ENCODE measurements at regions not wholly inside any gene's neighbourhood (a gene's known extent, or its start where the extent isn't known, plus 50 kb on each side); places are given as distances from the start of the nearest gene placed in this dataset.

GRCh38 chr3:177528306-177529070, 331.2 kb upstream of the TBL1XR1 start:
- BruUV-seq (replicated peaks): no TSS peak
- TF ChIP-seq, protein P1, sequence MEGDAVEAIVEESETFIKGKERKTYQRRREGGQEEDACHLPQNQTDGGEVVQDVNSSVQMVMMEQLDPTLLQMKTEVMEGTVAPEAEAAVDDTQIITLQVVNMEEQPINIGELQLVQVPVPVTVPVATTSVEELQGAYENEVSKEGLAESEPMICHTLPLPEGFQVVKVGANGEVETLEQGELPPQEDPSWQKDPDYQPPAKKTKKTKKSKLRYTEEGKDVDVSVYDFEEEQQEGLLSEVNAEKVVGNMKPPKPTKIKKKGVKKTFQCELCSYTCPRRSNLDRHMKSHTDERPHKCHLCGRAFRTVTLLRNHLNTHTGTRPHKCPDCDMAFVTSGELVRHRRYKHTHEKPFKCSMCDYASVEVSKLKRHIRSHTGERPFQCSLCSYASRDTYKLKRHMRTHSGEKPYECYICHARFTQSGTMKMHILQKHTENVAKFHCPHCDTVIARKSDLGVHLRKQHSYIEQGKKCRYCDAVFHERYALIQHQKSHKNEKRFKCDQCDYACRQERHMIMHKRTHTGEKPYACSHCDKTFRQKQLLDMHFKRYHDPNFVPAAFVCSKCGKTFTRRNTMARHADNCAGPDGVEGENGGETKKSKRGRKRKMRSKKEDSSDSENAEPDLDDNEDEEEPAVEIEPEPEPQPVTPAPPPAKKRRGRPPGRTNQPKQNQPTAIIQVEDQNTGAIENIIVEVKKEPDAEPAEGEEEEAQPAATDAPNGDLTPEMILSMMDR (conservative IDR thresholded peaks at IDR 0.05; ENCODE audit: low read depth, low read length): no peak
- no peak for TF ChIP-seq EZH2 (IDR thresholded peaks at IDR 0.05; ENCODE audit: borderline replicate concordance, low read depth, low read length, poor library complexity, severe bottlenecking)
- ChIA-PET CTCF (no interaction called here), POLR2A (ENCODE audit: low non-redundant PET) (no interaction called here)
- H3K27me3 ChIP-seq (replicated peaks; ENCODE audit: insufficient read depth, low read depth, low read length, poor library complexity): no peaks in the 10 kb centered on the region
- no peak overlapping the region for H3K4me3 ChIP-seq (ENCODE audit: low read depth, low read length, poor library complexity, severe bottlenecking)
- peaks cover 4% of the 10 kb centered on the region for H3K4me1 ChIP-seq (ENCODE audit: insufficient read depth, low read length, poor library complexity, severe bottlenecking)
- no peaks in the 10 kb centered on the region for H3K9me3 ChIP-seq (ENCODE audit: low read depth, low read length, poor library complexity, severe bottlenecking)
- H3K27ac ChIP-seq (ENCODE audit: low read depth, low read length, poor library complexity, severe bottlenecking): no peak overlapping the region
- intact Hi-C loops (cut with micrococcal nuclease; ENCODE audit: unreplicated experiment): no loop called here
- no peaks in the 10 kb centered on the region for H3K36me3 ChIP-seq (ENCODE audit: insufficient read depth, low read length, poor library complexity, severe bottlenecking)
- no peak for DNase-seq (ENCODE audit: low spot score)

DNA sequence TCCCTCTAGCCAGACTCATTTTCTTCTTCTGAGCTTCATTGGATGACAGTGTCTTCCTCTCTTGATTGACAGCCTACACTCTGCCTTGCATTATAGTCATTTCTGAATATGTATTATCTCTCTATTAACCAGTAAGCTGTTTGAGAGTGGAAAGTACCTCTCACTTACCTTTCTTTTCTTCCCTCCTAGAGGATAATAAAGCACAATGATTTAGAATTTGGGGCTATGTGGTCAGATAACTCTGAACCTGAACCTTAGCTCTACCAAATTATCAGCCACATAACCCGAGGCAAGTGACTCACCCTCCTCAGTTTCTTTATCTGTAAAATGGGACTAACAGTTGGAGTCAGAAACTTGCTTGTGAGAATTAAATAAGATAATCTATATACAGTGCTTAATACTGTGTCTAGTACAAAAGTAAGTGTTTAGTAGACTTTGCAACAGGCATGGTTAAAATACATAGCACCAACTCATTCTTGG, 331.8 kb upstream of the TBL1XR1 start:
- peaks cover 4% of the 10 kb centered on the region for H3K4me1 ChIP-seq (ENCODE audit: insufficient read depth, low read length, poor library complexity, severe bottlenecking)
- H3K27me3 ChIP-seq (replicated peaks; ENCODE audit: insufficient read depth, low read depth, low read length, poor library complexity): no peaks in the 10 kb centered on the region
- ChIA-PET CTCF (no interaction called here), POLR2A (ENCODE audit: low non-redundant PET) (no interaction called here)
- no peak overlapping the region for H3K27ac ChIP-seq (ENCODE audit: low read depth, low read length, poor library complexity, severe bottlenecking)
- H3K9me3 ChIP-seq (ENCODE audit: low read depth, low read length, poor library complexity, severe bottlenecking): no peaks in the 10 kb centered on the region
- no peak for DNase-seq (ENCODE audit: low spot score)
- no TSS peak for BruUV-seq (replicated peaks)
- no peak for TF ChIP-seq EZH2 (IDR thresholded peaks at IDR 0.05; ENCODE audit: borderline replicate concordance, low read depth, low read length, poor library complexity, severe bottlenecking)
- TF ChIP-seq, protein P1 (conservative IDR thresholded peaks at IDR 0.05; ENCODE audit: low read depth, low read length): no peak
- intact Hi-C loops (cut with micrococcal nuclease; ENCODE audit: unreplicated experiment): no loop called here
- no peak overlapping the region for H3K4me3 ChIP-seq (ENCODE audit: low read depth, low read length, poor library complexity, severe bottlenecking)
- no peaks in the 10 kb centered on the region for H3K36me3 ChIP-seq (ENCODE audit: insufficient read depth, low read length, poor library complexity, severe bottlenecking)

GRCh38 chr3:177529716-177530335, 332.5 kb upstream of the TBL1XR1 start:
- no TSS peak for BruUV-seq (replicated peaks)
- H3K27me3 ChIP-seq (replicated peaks; ENCODE audit: insufficient read depth, low read depth, low read length, poor library complexity): no peaks in the 10 kb centered on the region
- ChIA-PET CTCF (no interaction called here), POLR2A (ENCODE audit: low non-redundant PET) (no interaction called here)
- no peaks in the 10 kb centered on the region for H3K9me3 ChIP-seq (ENCODE audit: low read depth, low read length, poor library complexity, severe bottlenecking)
- H3K4me1 ChIP-seq (ENCODE audit: insufficient read depth, low read length, poor library complexity, severe bottlenecking): peaks cover 4% of the 10 kb centered on the region
- no peak for DNase-seq (ENCODE audit: low spot score)
- intact Hi-C loops (cut with micrococcal nuclease; ENCODE audit: unreplicated experiment): no loop called here
- H3K36me3 ChIP-seq (ENCODE audit: insufficient read depth, low read length, poor library complexity, severe bottlenecking): no peaks in the 10 kb centered on the region
- no peak overlapping the region for H3K27ac ChIP-seq (ENCODE audit: low read depth, low read length, poor library complexity, severe bottlenecking)
- H3K4me3 ChIP-seq (ENCODE audit: low read depth, low read length, poor library complexity, severe bottlenecking): no peak overlapping the region
- no peak for TF ChIP-seq EZH2 (IDR thresholded peaks at IDR 0.05; ENCODE audit: borderline replicate concordance, low read depth, low read length, poor library complexity, severe bottlenecking)
- TF ChIP-seq, protein P1 (conservative IDR thresholded peaks at IDR 0.05; ENCODE audit: low read depth, low read length): no peak

Measured in A673 (cell line).